ENCODE measurements at regions not wholly inside any gene's neighbourhood (a gene's known extent, or its start where the extent isn't known, plus 50 kb on each side); places are given as distances from the start of the nearest gene placed in this dataset.

DNA sequence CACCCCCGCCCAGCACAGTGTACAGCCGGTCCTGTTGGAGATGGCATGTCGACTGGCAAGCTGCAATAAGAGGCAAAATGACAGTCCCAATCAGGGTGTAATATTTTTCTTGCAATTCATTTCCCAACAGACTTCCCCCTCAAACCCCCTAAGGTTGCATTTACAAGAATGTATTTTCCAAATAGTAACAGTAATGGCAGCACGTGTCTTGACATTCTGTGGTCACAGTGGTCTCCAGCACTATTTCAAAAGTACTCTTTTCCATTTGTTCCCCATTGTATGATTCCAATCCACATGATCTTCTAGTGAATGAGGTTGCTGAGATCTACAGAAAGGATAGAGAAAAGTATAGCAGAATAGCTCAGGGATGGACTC, 97.8 kb upstream of the CARMIL1 start:
- no peak for TF ChIP-seq KDM5A (IDR thresholded peaks at IDR 0.05; ENCODE audit: low read length)
- TF ChIP-seq RXRA (IDR thresholded peaks at IDR 0.05; ENCODE audit: insufficient read depth, low read depth, low read length) = no peak
- no peak for TF ChIP-seq CEBPB (IDR thresholded peaks at IDR 0.05; ENCODE audit: low read depth, low read length)
- TF ChIP-seq, protein P1, sequence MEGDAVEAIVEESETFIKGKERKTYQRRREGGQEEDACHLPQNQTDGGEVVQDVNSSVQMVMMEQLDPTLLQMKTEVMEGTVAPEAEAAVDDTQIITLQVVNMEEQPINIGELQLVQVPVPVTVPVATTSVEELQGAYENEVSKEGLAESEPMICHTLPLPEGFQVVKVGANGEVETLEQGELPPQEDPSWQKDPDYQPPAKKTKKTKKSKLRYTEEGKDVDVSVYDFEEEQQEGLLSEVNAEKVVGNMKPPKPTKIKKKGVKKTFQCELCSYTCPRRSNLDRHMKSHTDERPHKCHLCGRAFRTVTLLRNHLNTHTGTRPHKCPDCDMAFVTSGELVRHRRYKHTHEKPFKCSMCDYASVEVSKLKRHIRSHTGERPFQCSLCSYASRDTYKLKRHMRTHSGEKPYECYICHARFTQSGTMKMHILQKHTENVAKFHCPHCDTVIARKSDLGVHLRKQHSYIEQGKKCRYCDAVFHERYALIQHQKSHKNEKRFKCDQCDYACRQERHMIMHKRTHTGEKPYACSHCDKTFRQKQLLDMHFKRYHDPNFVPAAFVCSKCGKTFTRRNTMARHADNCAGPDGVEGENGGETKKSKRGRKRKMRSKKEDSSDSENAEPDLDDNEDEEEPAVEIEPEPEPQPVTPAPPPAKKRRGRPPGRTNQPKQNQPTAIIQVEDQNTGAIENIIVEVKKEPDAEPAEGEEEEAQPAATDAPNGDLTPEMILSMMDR (IDR thresholded peaks at IDR 0.05; ENCODE audit: control extremely low read depth in 1 of 3, insufficient read depth in 1 of 3, low read depth in 1 of 3, low read length in 3 of 3) = no peak
- TF ChIP-seq KDM1A (IDR thresholded peaks at IDR 0.05; ENCODE audit: borderline replicate concordance, low read length) = no peak
- no peak for TF ChIP-seq YY1 (IDR thresholded peaks at IDR 0.05; ENCODE audit: low read depth, low read length)
- no peak for TF ChIP-seq GABPA (IDR thresholded peaks at IDR 0.05; ENCODE audit: borderline replicate concordance, insufficient read depth, low read length)
- no peak for TF ChIP-seq NANOG (IDR thresholded peaks at IDR 0.05; ENCODE audit: insufficient read depth, low read depth, low read length, poor library complexity, severe bottlenecking)
- no peak for TF ChIP-seq SIX5 (IDR thresholded peaks at IDR 0.05; ENCODE audit: low read depth, low read length)
- Histone ChIP-seq H2BK12ac (ENCODE audit: low read depth, low read length) (no peak overlapping the region), H2BK15ac (ENCODE audit: low read length) (no peak overlapping the region), H3K4ac (replicated peaks; ENCODE audit: insufficient read length, low read depth, low read length) (no peak overlapping the region), H3K27ac (ENCODE audit: low read depth, low read length) (no peak overlapping the region), H3K18ac (ENCODE audit: extremely low read depth, low read length) (no peak overlapping the region), H3K9me3 (ENCODE audit: insufficient read depth in 2 of 2, low read depth in 1 of 2, low read length in 1 of 2) (no peaks in the 10 kb centered on the region), H2BK20ac (ENCODE audit: low read length) (no peak overlapping the region), H3K36me3 (ENCODE audit: control insufficient read depth in 2 of 4, insufficient read depth in 4 of 4, low read length in 3 of 4) (no peaks in the 10 kb centered on the region), H2BK120ac (replicated peaks; ENCODE audit: low read depth, low read length) (no peak overlapping the region), H3K4me2 (ENCODE audit: insufficient read depth in 1 of 2, low read depth in 2 of 2, low read length in 2 of 2) (no peak overlapping the region), H2AFZ (ENCODE audit: low read length) (no peak overlapping the region), H4K91ac (replicated peaks; ENCODE audit: insufficient read length, low read length) (no peak overlapping the region), H3K27me3 (replicated peaks in 1 of 4; ENCODE audit: control insufficient read depth in 3 of 4, extremely low read depth in 1 of 4, insufficient read depth in 3 of 4, low read length in 3 of 4) (no peaks in the 10 kb centered on the region), H3K4me1 (replicated peaks in 1 of 4; ENCODE audit: control insufficient read depth in 3 of 4, insufficient read depth in 4 of 4, low read length in 3 of 4) (no peaks in the 10 kb centered on the region), H3K79me2 (ENCODE audit: control insufficient read depth in 1 of 2, insufficient read depth in 2 of 2, low read length in 2 of 2) (no peaks in the 10 kb centered on the region), H3K23ac (ENCODE audit: insufficient read length) (no peak overlapping the region), H2BK5ac (ENCODE audit: low read depth, low read length) (no peak overlapping the region), H2AK5ac (ENCODE audit: low read depth, low read length) (no peak overlapping the region), H3K23me2 (ENCODE audit: low read depth, low read length) (no peaks in the 10 kb centered on the region), H4K20me1 (replicated peaks in 1 of 2; ENCODE audit: control insufficient read depth in 1 of 2, insufficient read depth in 2 of 2, low read length in 2 of 2) (no peaks in the 10 kb centered on the region), H3K4me3 (ENCODE audit: extremely low read depth in 1 of 4, insufficient read depth in 2 of 4, low read depth in 3 of 4, low read length in 4 of 4) (no peak overlapping the region), H3K56ac (replicated peaks; ENCODE audit: insufficient read length, low read depth, low read length) (no peak overlapping the region), H4K5ac (ENCODE audit: insufficient read length, low read depth, low read length) (no peak overlapping the region), H3K14ac (ENCODE audit: insufficient read length) (no peak overlapping the region), H3K79me1 (ENCODE audit: low read depth, low read length) (no peaks in the 10 kb centered on the region), H3K9ac (replicated peaks in 1 of 4; ENCODE audit: extremely low read depth in 1 of 4, low read depth in 3 of 4, low read length in 3 of 4) (no peak overlapping the region), H4K8ac (ENCODE audit: extremely low read depth, insufficient read depth, low read length) (no peak overlapping the region)
- CTCF ChIA-PET (ENCODE audit: partially characterized antibody) = interaction anchor here (0.6 to 1.4 kb wide), 5 partner anchors 11 to 319 kb away, joined by 3 to 5 read pairs (median 4); no protein-coding TSS in a partner anchor
- POLR2A ChIA-PET (ENCODE audit: partially characterized antibody) = no interaction called here
- FAIRE-seq = no peak
- 95% methylated on average over 4 of the region's 4 CpGs; no CpG with 5 or more reads in 1 of the 2 experiments for WGBS, 2 experiments (ENCODE audit: extremely low coverage in 1 of 2, insufficient coverage in 1 of 2, insufficient read length in 1 of 2, insufficient replicate concordance in 2 of 2, low coverage in 1 of 2, low lambda C conversion rate in 2 of 2, missing lambda C conversion rate in 1 of 2)
- no peak for DNase-seq (ENCODE audit: low read depth in 1 of 2, low spot score in 2 of 2)

All from H1 (cell line).